HEK293 (cell line): ENCODE measurements at regions not wholly inside any gene's neighbourhood (a gene's known extent, or its start where the extent isn't known, plus 50 kb on each side); places are given as distances from the start of the nearest gene placed in this dataset.

ENCODE experiments used
- CTCF ChIA-PET: fragments of 350-600 bp; formaldehyde crosslinking; extraction: SDS; loops from one replicate; lab custom pipeline; 2021; ENCODE audit warnings: antibody characterized with exemption; lab: Yijun Ruan, JAX
- POLR2A ChIA-PET: fragments of 300-600 bp; formaldehyde crosslinking; extraction: SDS; loops from one replicate; lab custom pipeline; 2020; ENCODE audit warnings: antibody characterized with exemption, inconsistent platforms; lab: Yijun Ruan, JAX
- H3K27ac ChIP-seq: fragments of 200-500 bp; sonication (Bioruptor generic); 2 replicates; pipeline ENCODE4 v1.5.1; 2014; ENCODE audit warnings: low read depth, low read length, control low read depth, inconsistent platforms; ENCODE audit errors: extremely low read depth
- H3K36me3 ChIP-seq, 2 experiments: fragments of 200-500 bp in 1 of 2; sonication (Bioruptor generic) in 1 of 2; 1 replicate in 1 of 2; 2 replicates in 1 of 2; pipeline ENCODE4 v1.5.1; 2014 to 2017; ENCODE audit warnings: inconsistent platforms in 2 of 2, low read length in 2 of 2; ENCODE audit not compliant: control insufficient read depth in 2 of 2, insufficient read depth in 1 of 2
- H3K4me1 ChIP-seq: fragments of 200-500 bp; sonication (Bioruptor generic); 2 replicates; pipeline ENCODE4 v1.5.1; 2014; ENCODE audit warnings: mild to moderate bottlenecking, low read length, inconsistent platforms; ENCODE audit not compliant: control insufficient read depth, insufficient read depth
- H3K4me3 ChIP-seq: 2 replicates; pipeline ENCODE4 v1.5.1; 2011; ENCODE audit warnings: low read depth, mild to moderate bottlenecking, control low read depth, low read length, moderate library complexity
- H3K9me3 ChIP-seq: fragments of 200-500 bp; sonication (Bioruptor generic); 2 replicates; pipeline ENCODE4 v1.5.1; 2014; ENCODE audit warnings: low read depth, low read length, inconsistent platforms; ENCODE audit not compliant: control insufficient read depth, insufficient read depth
- FEZF1 ChIP-seq: fragments of 450-650 bp; formaldehyde crosslinking; IDR thresholded peaks from 2 replicates; pipeline ENCODE4 v1.5.1; 2016; ENCODE audit warnings: missing biosample characterization, missing genetic modification characterization
- HOXD13 ChIP-seq: sonication (generic); formaldehyde crosslinking; IDR thresholded peaks from 2 replicates; pipeline ENCODE4 v1.8.0; 2022; ENCODE audit warnings: missing genetic modification reagents, borderline replicate concordance
- KLF7 ChIP-seq: fragments of 450-650 bp; formaldehyde crosslinking; IDR thresholded peaks from 2 replicates; pipeline ENCODE4 v1.5.1; 2016; ENCODE audit warnings: missing biosample characterization, missing genetic modification characterization, borderline replicate concordance
- MYNN ChIP-seq: fragments of 450-650 bp; formaldehyde crosslinking; IDR thresholded peaks from 2 replicates; pipeline ENCODE4 v1.5.1; 2016; ENCODE audit warnings: missing biosample characterization, missing genetic modification characterization, borderline replicate concordance
- SCRT2 ChIP-seq: fragments of 450-650 bp; formaldehyde crosslinking; IDR thresholded peaks from 2 replicates; pipeline ENCODE4 v1.5.1; 2016; ENCODE audit warnings: missing biosample characterization, missing genetic modification characterization
- ZNF133 ChIP-seq: fragments of 450-650 bp; formaldehyde crosslinking; IDR thresholded peaks from 2 replicates; pipeline ENCODE4 v1.5.1; 2016; ENCODE audit warnings: missing biosample characterization, missing genetic modification characterization
- ZNF16 ChIP-seq: fragments of 450-650 bp; formaldehyde crosslinking; IDR thresholded peaks from 2 replicates; pipeline ENCODE4 v1.5.1; 2016; ENCODE audit warnings: low read depth, missing biosample characterization, missing genetic modification characterization
- ZNF2 ChIP-seq: fragments of 450-650 bp; formaldehyde crosslinking; IDR thresholded peaks from 2 replicates; pipeline ENCODE4 v1.5.1; 2016; ENCODE audit warnings: missing biosample characterization, missing genetic modification characterization
- ZNF214 ChIP-seq: fragments of 450-650 bp; formaldehyde crosslinking; IDR thresholded peaks from 2 replicates; pipeline ENCODE4 v1.5.1; 2017; ENCODE audit warnings: missing biosample characterization, mild to moderate bottlenecking, missing genetic modification characterization, borderline replicate concordance
- ZNF292 ChIP-seq: fragments of 450-650 bp; formaldehyde crosslinking; IDR thresholded peaks from 2 replicates; pipeline ENCODE4 v1.5.1; 2016; ENCODE audit warnings: low read depth, missing biosample characterization, missing genetic modification characterization, borderline replicate concordance
- ZNF423 ChIP-seq: fragments of 450-650 bp; formaldehyde crosslinking; IDR thresholded peaks from 2 replicates; pipeline ENCODE4 v1.5.1; 2016; ENCODE audit warnings: missing biosample characterization, missing genetic modification characterization
- ZNF473 ChIP-seq: fragments of 450-650 bp; formaldehyde crosslinking; IDR thresholded peaks from 2 replicates; pipeline ENCODE4 v1.5.1; 2017; ENCODE audit warnings: missing biosample characterization, missing genetic modification characterization
- TF ChIP-seq, protein P1 (sequence below): fragments of 450-650 bp; formaldehyde crosslinking; IDR thresholded peaks from 2 replicates; pipeline ENCODE4 v1.5.1; 2016; ENCODE audit warnings: missing biosample characterization, missing genetic modification characterization
- TF ChIP-seq, protein P2 (sequence below): fragments of 450-650 bp; formaldehyde crosslinking; IDR thresholded peaks from 2 replicates; pipeline ENCODE4 v1.5.1; 2016; ENCODE audit warnings: missing biosample characterization, missing genetic modification characterization, low read depth
- TF ChIP-seq, protein P3 (sequence below): fragments of 450-650 bp; formaldehyde crosslinking; IDR thresholded peaks from 2 replicates; pipeline ENCODE4 v1.5.0; 2017; ENCODE audit warnings: missing biosample characterization, missing genetic modification characterization, borderline replicate concordance
- TF ChIP-seq, protein P4 (sequence below): fragments of 450-650 bp; formaldehyde crosslinking; IDR thresholded peaks from 2 replicates; pipeline ENCODE4 v1.5.1; 2017; ENCODE audit warnings: missing biosample characterization, missing genetic modification characterization

DNA sequence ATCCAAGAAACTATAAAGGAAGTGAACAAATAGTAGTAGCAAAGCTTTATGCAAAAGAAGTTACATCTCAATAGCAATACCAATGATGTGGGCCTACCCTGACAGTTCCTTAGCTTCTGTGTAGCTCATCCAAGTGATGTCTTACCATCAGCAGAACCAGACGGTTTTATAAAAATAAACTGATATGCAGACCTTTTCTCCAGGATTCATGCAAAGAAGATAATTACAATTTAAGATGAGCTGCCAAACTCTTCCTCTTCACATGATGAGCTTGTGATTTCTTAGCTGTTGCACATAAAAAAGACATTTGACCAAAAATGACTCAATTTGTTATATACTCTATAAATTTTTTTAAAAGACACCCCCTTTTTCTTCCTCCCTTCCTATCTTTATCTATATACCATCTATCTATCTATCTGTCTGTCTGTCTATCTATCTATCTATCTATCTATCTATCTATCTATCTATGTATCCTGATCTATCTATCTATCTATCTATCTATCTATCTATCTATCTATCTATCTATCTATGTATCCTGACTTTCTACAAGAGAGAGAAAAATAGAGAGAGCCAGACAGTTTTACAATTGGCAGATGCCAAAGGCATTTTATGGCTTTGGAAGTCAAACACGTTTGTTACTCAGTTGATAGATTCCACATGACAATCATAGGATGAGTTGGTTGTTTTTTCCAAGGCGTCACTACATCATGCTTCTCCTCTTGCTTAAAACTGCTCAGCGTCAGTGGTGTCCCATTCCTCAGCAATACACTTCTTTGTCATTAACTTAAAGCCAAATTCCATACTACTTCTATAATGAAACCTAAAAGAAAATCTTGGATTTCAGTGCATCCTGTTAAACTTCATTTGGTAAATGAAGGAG, 65.9 kb upstream of the ACTR3 start:
- no peak overlapping the region for H3K4me3 ChIP-seq
- no peak overlapping the region for H3K27ac ChIP-seq
- no peaks in the 10 kb centered on the region for H3K4me1 ChIP-seq
- H3K36me3 ChIP-seq, result no peaks in the 10 kb centered on the region
- H3K9me3 ChIP-seq, result no peaks in the 10 kb centered on the region
- CTCF ChIA-PET, result no interaction called here
- TF ChIP-seq ZNF473 (no peak), ZNF2 (no peak), HOXD13 (no peak), ZNF423 (tag by site-specific recombination) (no peak), ZNF16 (tag by site-specific recombination) (no peak), ZNF133 (tag by site-specific recombination) (no peak)
- TF ChIP-seq, protein P1, sequence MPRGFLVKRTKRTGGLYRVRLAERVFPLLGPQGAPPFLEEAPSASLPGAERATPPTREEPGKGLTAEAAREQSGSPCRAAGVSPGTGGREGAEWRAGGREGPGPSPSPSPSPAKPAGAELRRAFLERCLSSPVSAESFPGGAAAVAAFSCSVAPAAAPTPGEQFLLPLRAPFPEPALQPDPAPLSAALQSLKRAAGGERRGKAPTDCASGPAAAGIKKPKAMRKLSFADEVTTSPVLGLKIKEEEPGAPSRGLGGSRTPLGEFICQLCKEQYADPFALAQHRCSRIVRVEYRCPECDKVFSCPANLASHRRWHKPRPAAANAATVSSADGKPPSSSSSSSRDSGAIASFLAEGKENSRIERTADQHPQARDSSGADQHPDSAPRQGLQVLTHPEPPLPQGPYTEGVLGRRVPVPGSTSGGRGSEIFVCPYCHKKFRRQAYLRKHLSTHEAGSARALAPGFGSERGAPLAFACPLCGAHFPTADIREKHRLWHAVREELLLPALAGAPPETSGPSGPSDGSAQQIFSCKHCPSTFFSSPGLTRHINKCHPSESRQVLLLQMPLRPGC (tag by site-specific recombination), result no peak
- TF ChIP-seq, all 188 proteins: peak for 0
- POLR2A ChIA-PET, result interaction anchor here (1.2 kb wide), 1 partner anchor 66 kb away, joined by 3 read pairs; the partner anchor contains the start of gene ACTR3

DNA sequence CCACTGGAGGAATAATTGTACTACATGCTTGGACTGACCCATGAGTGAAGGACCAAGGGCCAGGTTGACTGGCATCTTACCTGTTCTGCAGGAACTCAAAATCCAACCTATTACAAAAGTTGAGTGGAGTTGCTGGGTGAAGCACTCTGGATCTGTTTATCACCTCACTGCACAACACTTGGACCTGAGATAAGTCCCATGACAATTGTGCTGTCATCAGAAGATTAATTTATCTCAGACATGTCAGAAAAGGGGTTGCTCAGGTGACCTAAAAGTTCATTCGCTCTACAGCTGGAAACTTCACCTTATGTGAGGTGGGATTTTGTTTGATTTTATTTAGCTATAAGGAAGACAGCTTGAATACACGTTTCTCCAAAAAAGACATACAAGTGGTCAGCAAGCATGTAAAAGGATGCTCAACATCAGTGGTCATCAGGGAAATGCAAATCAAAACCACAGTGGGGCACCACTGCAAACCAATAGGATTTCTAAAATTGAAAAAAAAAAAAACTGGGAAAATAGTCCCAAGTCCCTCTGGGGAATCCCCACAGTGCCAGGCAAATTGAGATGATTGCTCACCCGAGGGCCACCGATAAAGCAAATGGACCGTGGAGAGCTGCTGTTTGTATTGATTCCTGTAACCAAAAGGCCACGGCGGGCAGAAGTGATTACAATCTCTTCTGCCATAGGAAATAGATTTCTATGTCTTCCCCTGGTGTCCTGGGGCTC, 65.8 kb upstream of the SLC35F5 start:
- Histone ChIP-seq H3K27ac (no peak overlapping the region), H3K9me3 (no peaks in the 10 kb centered on the region), H3K36me3 (no peaks in the 10 kb centered on the region), H3K4me1 (peaks cover 3% of the 10 kb centered on the region; the same call in 1 of the 2 replicates), H3K4me3 (no peak overlapping the region)
- CTCF ChIA-PET, result no interaction called here
- TF ChIP-seq ZNF214 (tag by site-specific recombination), result no peak
- no peak for TF ChIP-seq FEZF1 (tag by site-specific recombination)
- TF ChIP-seq, protein P2, sequence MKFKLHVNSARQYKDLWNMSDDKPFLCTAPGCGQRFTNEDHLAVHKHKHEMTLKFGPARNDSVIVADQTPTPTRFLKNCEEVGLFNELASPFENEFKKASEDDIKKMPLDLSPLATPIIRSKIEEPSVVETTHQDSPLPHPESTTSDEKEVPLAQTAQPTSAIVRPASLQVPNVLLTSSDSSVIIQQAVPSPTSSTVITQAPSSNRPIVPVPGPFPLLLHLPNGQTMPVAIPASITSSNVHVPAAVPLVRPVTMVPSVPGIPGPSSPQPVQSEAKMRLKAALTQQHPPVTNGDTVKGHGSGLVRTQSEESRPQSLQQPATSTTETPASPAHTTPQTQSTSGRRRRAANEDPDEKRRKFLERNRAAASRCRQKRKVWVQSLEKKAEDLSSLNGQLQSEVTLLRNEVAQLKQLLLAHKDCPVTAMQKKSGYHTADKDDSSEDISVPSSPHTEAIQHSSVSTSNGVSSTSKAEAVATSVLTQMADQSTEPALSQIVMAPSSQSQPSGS, result no peak
- TF ChIP-seq, protein P3, sequence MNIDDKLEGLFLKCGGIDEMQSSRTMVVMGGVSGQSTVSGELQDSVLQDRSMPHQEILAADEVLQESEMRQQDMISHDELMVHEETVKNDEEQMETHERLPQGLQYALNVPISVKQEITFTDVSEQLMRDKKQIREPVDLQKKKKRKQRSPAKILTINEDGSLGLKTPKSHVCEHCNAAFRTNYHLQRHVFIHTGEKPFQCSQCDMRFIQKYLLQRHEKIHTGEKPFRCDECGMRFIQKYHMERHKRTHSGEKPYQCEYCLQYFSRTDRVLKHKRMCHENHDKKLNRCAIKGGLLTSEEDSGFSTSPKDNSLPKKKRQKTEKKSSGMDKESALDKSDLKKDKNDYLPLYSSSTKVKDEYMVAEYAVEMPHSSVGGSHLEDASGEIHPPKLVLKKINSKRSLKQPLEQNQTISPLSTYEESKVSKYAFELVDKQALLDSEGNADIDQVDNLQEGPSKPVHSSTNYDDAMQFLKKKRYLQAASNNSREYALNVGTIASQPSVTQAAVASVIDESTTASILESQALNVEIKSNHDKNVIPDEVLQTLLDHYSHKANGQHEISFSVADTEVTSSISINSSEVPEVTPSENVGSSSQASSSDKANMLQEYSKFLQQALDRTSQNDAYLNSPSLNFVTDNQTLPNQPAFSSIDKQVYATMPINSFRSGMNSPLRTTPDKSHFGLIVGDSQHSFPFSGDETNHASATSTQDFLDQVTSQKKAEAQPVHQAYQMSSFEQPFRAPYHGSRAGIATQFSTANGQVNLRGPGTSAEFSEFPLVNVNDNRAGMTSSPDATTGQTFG (tag by site-specific recombination), result no peak
- TF ChIP-seq, protein P4, sequence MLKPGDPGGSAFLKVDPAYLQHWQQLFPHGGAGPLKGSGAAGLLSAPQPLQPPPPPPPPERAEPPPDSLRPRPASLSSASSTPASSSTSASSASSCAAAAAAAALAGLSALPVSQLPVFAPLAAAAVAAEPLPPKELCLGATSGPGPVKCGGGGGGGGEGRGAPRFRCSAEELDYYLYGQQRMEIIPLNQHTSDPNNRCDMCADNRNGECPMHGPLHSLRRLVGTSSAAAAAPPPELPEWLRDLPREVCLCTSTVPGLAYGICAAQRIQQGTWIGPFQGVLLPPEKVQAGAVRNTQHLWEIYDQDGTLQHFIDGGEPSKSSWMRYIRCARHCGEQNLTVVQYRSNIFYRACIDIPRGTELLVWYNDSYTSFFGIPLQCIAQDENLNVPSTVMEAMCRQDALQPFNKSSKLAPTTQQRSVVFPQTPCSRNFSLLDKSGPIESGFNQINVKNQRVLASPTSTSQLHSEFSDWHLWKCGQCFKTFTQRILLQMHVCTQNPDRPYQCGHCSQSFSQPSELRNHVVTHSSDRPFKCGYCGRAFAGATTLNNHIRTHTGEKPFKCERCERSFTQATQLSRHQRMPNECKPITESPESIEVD (tag by site-specific recombination), result no peak
- no peak for TF ChIP-seq MYNN (tag by site-specific recombination)
- TF ChIP-seq SCRT2 (tag by site-specific recombination), result no peak
- TF ChIP-seq KLF7 (tag by site-specific recombination), result no peak
- no peak for TF ChIP-seq ZNF292 (tag by site-specific recombination)
- POLR2A ChIA-PET, result no interaction called here
